CD4-positive, alpha-beta T cell treated with Interferon gamma for 1 hour (primary cell): ENCODE measurements at regions not wholly inside any gene's neighbourhood (a gene's known extent, or its start where the extent isn't known, plus 50 kb on each side); places are given as distances from the start of the nearest gene placed in this dataset.
"Not testable (repeated sequence)": the region's sequence is repeated elsewhere in the genome, so short reads cannot be mapped to it uniquely, and the experiment has no call there.

Experiments used
- DNase-seq: peaks from one replicate; pipeline ENCODE4 v3.0.0-alpha.2; 2020

GRCh38 chr9:1115370-1115769, 65.2 kb downstream of the DMRT2 start:
- DNase-seq: no peak

GRCh38 chr9:1117439-1117838, 67.3 kb downstream of the DMRT2 start:
- no peak for DNase-seq

- DNase-seq: no peak
Observed at GRCh38 chr9:1120500-1121165, 70.5 kb downstream of the DMRT2 start.

GRCh38 chr9:1125741-1126140, 75.6 kb downstream of the DMRT2 start:
- no peak for DNase-seq

GRCh38 chr9:1128046-1128445, 77.9 kb downstream of the DMRT2 start:
- DNase-seq: no peak

- DNase-seq: no peak
Observed at GRCh38 chr9:1129382-1129781, 79.2 kb downstream of the DMRT2 start.

GRCh38 chr9:1140057-1140456, 89.9 kb downstream of the DMRT2 start:
- DNase-seq: no peak

GRCh38 chr9:1151691-1152090, 101.5 kb downstream of the DMRT2 start:
- DNase-seq: no peak

GRCh38 chr9:1152171-1152570, 102.0 kb downstream of the DMRT2 start:
- DNase-seq: no peak

- DNase-seq: no peak
Observed at GRCh38 chr9:1154739-1155138, 104.6 kb downstream of the DMRT2 start.

- no peak for DNase-seq
Observed at GRCh38 chr9:1155602-1156001, 105.4 kb downstream of the DMRT2 start.

GRCh38 chr9:1156794-1157550, 106.8 kb downstream of the DMRT2 start:
- no peak for DNase-seq

GRCh38 chr9:1157836-1158235, 107.7 kb downstream of the DMRT2 start:
- no peak for DNase-seq

GRCh38 chr9:1170918-1171317, 120.8 kb downstream of the DMRT2 start:
- no peak for DNase-seq

- DNase-seq: no peak
Observed at GRCh38 chr9:1171546-1171945, 121.4 kb downstream of the DMRT2 start.

- no peak for DNase-seq
Observed at GRCh38 chr9:1173211-1173610, 123.1 kb downstream of the DMRT2 start.

GRCh38 chr9:1173993-1174392, 123.8 kb downstream of the DMRT2 start:
- DNase-seq: no peak

GRCh38 chr9:1179366-1179765, 129.2 kb downstream of the DMRT2 start:
- no peak for DNase-seq

GRCh38 chr9:1184146-1184545, 134.0 kb downstream of the DMRT2 start:
- no peak for DNase-seq

GRCh38 chr9:1187137-1187536, 137.0 kb downstream of the DMRT2 start:
- not testable (repeated sequence) for DNase-seq

GRCh38 chr9:1195636-1196035, 145.5 kb downstream of the DMRT2 start:
- DNase-seq: not testable (repeated sequence)

GRCh38 chr9:1198085-1198484, 147.9 kb downstream of the DMRT2 start:
- DNase-seq: no peak

GRCh38 chr9:1200847-1201251, 150.7 kb downstream of the DMRT2 start:
- no peak for DNase-seq

GRCh38 chr9:1201262-1201661, 151.1 kb downstream of the DMRT2 start:
- DNase-seq: no peak

- DNase-seq: no peak
Observed at GRCh38 chr9:1201901-1202300, 151.7 kb downstream of the DMRT2 start.
